MM.1S (cell line): ENCODE measurements at regions not wholly inside any gene's neighbourhood (a gene's known extent, or its start where the extent isn't known, plus 50 kb on each side); places are given as distances from the start of the nearest gene placed in this dataset.

Experiments
- DNase-seq: peaks from one replicate; pipeline ENCODE4 v3.0.0-alpha.2; 2015
- H2AFZ ChIP-seq: fragments of 300-600 bp; sonication (generic); 2 replicates; pipeline ENCODE4 v1.6.0; 2016; ENCODE audit warnings: antibody characterized with exemption, low read length
- H3F3A ChIP-seq: fragments of 300-600 bp; sonication (generic); 2 replicates; pipeline ENCODE4 v1.6.1; 2016; ENCODE audit warnings: mild to moderate bottlenecking, antibody characterized with exemption, low read length, moderate library complexity, mixed read lengths; ENCODE audit not compliant: insufficient read depth
- H3K27ac ChIP-seq: fragments of 300-600 bp; sonication (generic); 2 replicates; pipeline ENCODE4 v1.5.1; 2016; ENCODE audit warnings: mild to moderate bottlenecking, low read length
- H3K27me3 ChIP-seq: fragments of 300-600 bp; sonication (generic); replicated peaks from 2 replicates; pipeline ENCODE4 v1.6.0; 2016; ENCODE audit warnings: low read length; ENCODE audit not compliant: insufficient read depth
- H3K36me3 ChIP-seq: fragments of 300-600 bp; sonication (generic); replicated peaks from 2 replicates; pipeline ENCODE4 v1.6.1; 2016; ENCODE audit warnings: mild to moderate bottlenecking, low read length, mixed read lengths; ENCODE audit not compliant: insufficient read depth
- H3K4me1 ChIP-seq: fragments of 300-600 bp; sonication (generic); 2 replicates; pipeline ENCODE4 v1.6.1; 2016; ENCODE audit warnings: low read length, mixed read lengths
- H3K4me2 ChIP-seq: fragments of 300-600 bp; sonication (generic); 2 replicates; pipeline ENCODE4 v1.6.0; 2016; ENCODE audit warnings: low read depth, low read length
- H3K4me3 ChIP-seq: fragments of 300-600 bp; sonication (generic); 2 replicates; pipeline ENCODE4 v1.5.1; 2016; ENCODE audit warnings: low read length, mixed read lengths
- H3K79me2 ChIP-seq: fragments of 300-600 bp; sonication (generic); 2 replicates; pipeline ENCODE4 v1.6.1; 2016; ENCODE audit warnings: mixed run types, low read length, mixed read lengths
- H3K9ac ChIP-seq: fragments of 300-600 bp; sonication (generic); 2 replicates; pipeline ENCODE4 v1.6.1; 2016; ENCODE audit warnings: low read length, mixed read lengths
- H3K9me2 ChIP-seq: fragments of 300-600 bp; sonication (generic); replicated peaks from 2 replicates; pipeline ENCODE4 v1.6.1; 2016; ENCODE audit warnings: mild to moderate bottlenecking, low read length, mixed read lengths; ENCODE audit not compliant: insufficient read depth
- H3K9me3 ChIP-seq: fragments of 300-600 bp; sonication (generic); replicated peaks from 2 replicates; pipeline ENCODE4 v1.6.1; 2016; ENCODE audit warnings: mild to moderate bottlenecking, low read length, mixed read lengths; ENCODE audit not compliant: insufficient read depth
- H4K20me1 ChIP-seq: fragments of 300-600 bp; sonication (generic); 2 replicates; pipeline ENCODE4 v1.6.1; 2016; ENCODE audit warnings: mild to moderate bottlenecking, low read length, moderate library complexity, mixed read lengths; ENCODE audit not compliant: insufficient read depth
- CTCF ChIP-seq: fragments of 300-600 bp; sonication (generic); IDR thresholded peaks from 2 replicates; pipeline ENCODE4 v1.5.1; 2016; ENCODE audit warnings: antibody characterized with exemption, low read length, mixed read lengths
- EZH2 ChIP-seq: fragments of 300-600 bp; sonication (generic); optimal IDR thresholded peaks from 2 replicates; pipeline ENCODE3; 2017; ENCODE audit warnings: low read depth, mild to moderate bottlenecking, antibody characterized with exemption, low read length, mixed read lengths
- EZH2phosphoT487 ChIP-seq: fragments of 300-600 bp; sonication (generic); IDR thresholded peaks from 2 replicates; pipeline ENCODE4 v1.6.1; 2018; ENCODE audit warnings: antibody characterized with exemption, low read length

GRCh38 chr4:145248971-145249370 is 68.6 kb upstream of the OTUD4 start:
- H3K27me3 ChIP-seq: no peaks in the 10 kb centered on the region
- no peaks in the 10 kb centered on the region for H3K79me2 ChIP-seq
- H2AFZ ChIP-seq: no peak overlapping the region
- H3K4me1 ChIP-seq: no peaks in the 10 kb centered on the region
- H3K9me2 ChIP-seq: no peaks in the 10 kb centered on the region
- no peak overlapping the region for H3K9ac ChIP-seq
- no peaks in the 10 kb centered on the region for H3F3A ChIP-seq
- TF ChIP-seq EZH2 (no peak), CTCF (no peak), EZH2phosphoT487 (no peak)
- H3K4me3 ChIP-seq: no peak overlapping the region
- no peak for DNase-seq
- no peak overlapping the region for H3K4me2 ChIP-seq
- no peaks in the 10 kb centered on the region for H4K20me1 ChIP-seq
- no peak overlapping the region for H3K27ac ChIP-seq
- no peaks in the 10 kb centered on the region for H3K9me3 ChIP-seq
- H3K36me3 ChIP-seq: no peaks in the 10 kb centered on the region

- no peaks in the 10 kb centered on the region for H3K9me3 ChIP-seq
- H2AFZ ChIP-seq: no peak overlapping the region
- no peaks in the 10 kb centered on the region for H3K4me1 ChIP-seq
- no peaks in the 10 kb centered on the region for H3K79me2 ChIP-seq
- H3K9ac ChIP-seq: no peak overlapping the region
- H3K9me2 ChIP-seq: no peaks in the 10 kb centered on the region
- no peak overlapping the region for H3K4me3 ChIP-seq
- H3K27ac ChIP-seq: no peak overlapping the region
- DNase-seq: no peak
- no peaks in the 10 kb centered on the region for H4K20me1 ChIP-seq
- no peak for TF ChIP-seq EZH2phosphoT487
- TF ChIP-seq CTCF: no peak
- TF ChIP-seq EZH2: no peak
- no peaks in the 10 kb centered on the region for H3K36me3 ChIP-seq
- no peaks in the 10 kb centered on the region for H3F3A ChIP-seq
- no peak overlapping the region for H3K4me2 ChIP-seq
- no peaks in the 10 kb centered on the region for H3K27me3 ChIP-seq
These were observed 68.1 kb upstream of the OTUD4 start for GRCh38 chr4:145248502-145248901.

- H3K27me3 ChIP-seq: no peaks in the 10 kb centered on the region
- TF ChIP-seq EZH2 (no peak), CTCF (peak; percentile 95), EZH2phosphoT487 (no peak)
- H3F3A ChIP-seq: no peaks in the 10 kb centered on the region
- H3K9me2 ChIP-seq: no peaks in the 10 kb centered on the region
- no peak overlapping the region for H3K4me3 ChIP-seq
- H4K20me1 ChIP-seq: no peaks in the 10 kb centered on the region
- no peaks in the 10 kb centered on the region for H3K36me3 ChIP-seq
- DNase-seq: peak; percentile 82
- no peak overlapping the region for H3K4me2 ChIP-seq
- no peaks in the 10 kb centered on the region for H3K4me1 ChIP-seq
- H3K79me2 ChIP-seq: no peaks in the 10 kb centered on the region
- no peak overlapping the region for H3K9ac ChIP-seq
- H3K27ac ChIP-seq: no peak overlapping the region
- no peak overlapping the region for H2AFZ ChIP-seq
- H3K9me3 ChIP-seq: no peaks in the 10 kb centered on the region
These were observed 53.8 kb upstream of the OTUD4 start for GRCh38 chr4:145234091-145234706.
